GM12878 (cell line): ENCODE measurements at regions not wholly inside any gene's neighbourhood (a gene's known extent, or its start where the extent isn't known, plus 50 kb on each side); places are given as distances from the start of the nearest gene placed in this dataset.

Source experiments
- EP300 ChIP-seq, 2 experiments: fragments of 150-350 bp in 1 of 2; IDR thresholded peaks; 2 replicates each; pipeline ENCODE4 v1.6.1; 2011 to 2012; ENCODE audit warnings: low read depth in 2 of 2, low read length in 2 of 2, borderline replicate concordance in 1 of 2, improper control_type of control experiment in 1 of 2, inconsistent platforms in 1 of 2; ENCODE audit not compliant: control insufficient read depth in 1 of 2
- KDM1A ChIP-seq: fragments of 200-600 bp; sonication (generic); IDR thresholded peaks from 2 replicates; pipeline ENCODE4 v1.6.1; 2016; ENCODE audit warnings: borderline replicate concordance
- RAD51 ChIP-seq: fragments of 450-650 bp; IDR thresholded peaks from 2 replicates; pipeline ENCODE4 v1.6.1; 2016; ENCODE audit warnings: moderate library complexity, mild to moderate bottlenecking, inconsistent platforms
- STAT3 ChIP-seq: IDR thresholded peaks from 2 replicates; pipeline ENCODE4 v1.6.1; 2011; ENCODE audit warnings: low read depth, low read length, improper control_type of control experiment
- TCF7 ChIP-seq: IDR thresholded peaks from 2 replicates; pipeline ENCODE4 v1.6.1; 2014; ENCODE audit warnings: antibody characterized with exemption, borderline replicate concordance
- ZNF274 ChIP-seq: IDR thresholded peaks from one replicate; pipeline ENCODE4 v1.8.0; 2011; ENCODE audit not compliant: insufficient read length, insufficient read depth
- TF ChIP-seq, protein P1 (sequence below): IDR thresholded peaks from 2 replicates; pipeline ENCODE4 v1.6.1; 2011; ENCODE audit warnings: low read depth, low read length, improper control_type of control experiment, borderline replicate concordance
- TF ChIP-seq, protein P2 (sequence below), 3 experiments: IDR thresholded peaks in 2 of 3; conservative IDR thresholded peaks in 1 of 3; 2 replicates each; pipeline ENCODE4 v1.5.1; 2011; ENCODE audit warnings: low read depth in 3 of 3, low read length in 3 of 3, mild to moderate bottlenecking in 3 of 3, control low read depth in 2 of 3, moderate library complexity in 2 of 3, inconsistent platforms in 1 of 3, mixed read lengths in 1 of 3; ENCODE audit not compliant: control insufficient read depth in 2 of 3, insufficient read depth in 1 of 3; ENCODE audit errors: extremely low read depth in 1 of 3
- TF ChIP-seq, protein P3 (sequence below): fragments of 450-650 bp; IDR thresholded peaks from 2 replicates; pipeline ENCODE4 v1.6.1; 2017; ENCODE audit warnings: mild to moderate bottlenecking, moderate library complexity

DNA sequence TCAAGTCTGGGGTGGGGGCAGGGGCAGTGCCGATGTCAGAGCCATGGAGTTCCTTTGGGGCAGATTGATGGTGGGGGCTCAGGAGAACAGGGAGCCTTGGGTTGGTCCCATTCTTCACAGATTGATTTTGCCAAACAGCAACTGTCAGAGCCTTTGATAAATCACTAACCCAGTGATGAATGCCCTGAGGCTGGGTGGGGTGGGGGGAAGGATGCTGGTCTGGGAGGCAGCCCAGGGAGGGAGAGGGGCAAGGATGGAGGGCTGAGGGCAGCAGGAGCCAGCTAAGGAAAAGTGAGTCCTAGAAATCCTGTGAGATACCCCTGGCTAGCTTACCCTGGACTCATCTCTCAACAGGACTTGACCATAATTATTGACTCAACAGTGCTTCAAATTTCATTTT, 60.1 kb upstream of the ARAP3 start:
- TF ChIP-seq, protein P1, sequence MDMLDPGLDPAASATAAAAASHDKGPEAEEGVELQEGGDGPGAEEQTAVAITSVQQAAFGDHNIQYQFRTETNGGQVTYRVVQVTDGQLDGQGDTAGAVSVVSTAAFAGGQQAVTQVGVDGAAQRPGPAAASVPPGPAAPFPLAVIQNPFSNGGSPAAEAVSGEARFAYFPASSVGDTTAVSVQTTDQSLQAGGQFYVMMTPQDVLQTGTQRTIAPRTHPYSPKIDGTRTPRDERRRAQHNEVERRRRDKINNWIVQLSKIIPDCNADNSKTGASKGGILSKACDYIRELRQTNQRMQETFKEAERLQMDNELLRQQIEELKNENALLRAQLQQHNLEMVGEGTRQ, result no peak
- TF ChIP-seq, protein P2, sequence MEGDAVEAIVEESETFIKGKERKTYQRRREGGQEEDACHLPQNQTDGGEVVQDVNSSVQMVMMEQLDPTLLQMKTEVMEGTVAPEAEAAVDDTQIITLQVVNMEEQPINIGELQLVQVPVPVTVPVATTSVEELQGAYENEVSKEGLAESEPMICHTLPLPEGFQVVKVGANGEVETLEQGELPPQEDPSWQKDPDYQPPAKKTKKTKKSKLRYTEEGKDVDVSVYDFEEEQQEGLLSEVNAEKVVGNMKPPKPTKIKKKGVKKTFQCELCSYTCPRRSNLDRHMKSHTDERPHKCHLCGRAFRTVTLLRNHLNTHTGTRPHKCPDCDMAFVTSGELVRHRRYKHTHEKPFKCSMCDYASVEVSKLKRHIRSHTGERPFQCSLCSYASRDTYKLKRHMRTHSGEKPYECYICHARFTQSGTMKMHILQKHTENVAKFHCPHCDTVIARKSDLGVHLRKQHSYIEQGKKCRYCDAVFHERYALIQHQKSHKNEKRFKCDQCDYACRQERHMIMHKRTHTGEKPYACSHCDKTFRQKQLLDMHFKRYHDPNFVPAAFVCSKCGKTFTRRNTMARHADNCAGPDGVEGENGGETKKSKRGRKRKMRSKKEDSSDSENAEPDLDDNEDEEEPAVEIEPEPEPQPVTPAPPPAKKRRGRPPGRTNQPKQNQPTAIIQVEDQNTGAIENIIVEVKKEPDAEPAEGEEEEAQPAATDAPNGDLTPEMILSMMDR (IDR thresholded peaks at IDR 0.05 in 2 of 3, conservative IDR thresholded peaks at IDR 0.05 in 1 of 3; ENCODE audit: control insufficient read depth in 2 of 3, extremely low read depth in 1 of 3, insufficient read depth in 1 of 3, low read depth in 3 of 3, low read length in 3 of 3), result no peak
- TF ChIP-seq EP300 (IDR thresholded peaks at IDR 0.05; ENCODE audit: borderline replicate concordance in 1 of 2, control insufficient read depth in 1 of 2, low read depth in 2 of 2, low read length in 2 of 2), result no peak
- TF ChIP-seq TCF7, result no peak
- no peak for TF ChIP-seq KDM1A
- no peak for TF ChIP-seq STAT3
- TF ChIP-seq RAD51, result no peak
- TF ChIP-seq, protein P3, sequence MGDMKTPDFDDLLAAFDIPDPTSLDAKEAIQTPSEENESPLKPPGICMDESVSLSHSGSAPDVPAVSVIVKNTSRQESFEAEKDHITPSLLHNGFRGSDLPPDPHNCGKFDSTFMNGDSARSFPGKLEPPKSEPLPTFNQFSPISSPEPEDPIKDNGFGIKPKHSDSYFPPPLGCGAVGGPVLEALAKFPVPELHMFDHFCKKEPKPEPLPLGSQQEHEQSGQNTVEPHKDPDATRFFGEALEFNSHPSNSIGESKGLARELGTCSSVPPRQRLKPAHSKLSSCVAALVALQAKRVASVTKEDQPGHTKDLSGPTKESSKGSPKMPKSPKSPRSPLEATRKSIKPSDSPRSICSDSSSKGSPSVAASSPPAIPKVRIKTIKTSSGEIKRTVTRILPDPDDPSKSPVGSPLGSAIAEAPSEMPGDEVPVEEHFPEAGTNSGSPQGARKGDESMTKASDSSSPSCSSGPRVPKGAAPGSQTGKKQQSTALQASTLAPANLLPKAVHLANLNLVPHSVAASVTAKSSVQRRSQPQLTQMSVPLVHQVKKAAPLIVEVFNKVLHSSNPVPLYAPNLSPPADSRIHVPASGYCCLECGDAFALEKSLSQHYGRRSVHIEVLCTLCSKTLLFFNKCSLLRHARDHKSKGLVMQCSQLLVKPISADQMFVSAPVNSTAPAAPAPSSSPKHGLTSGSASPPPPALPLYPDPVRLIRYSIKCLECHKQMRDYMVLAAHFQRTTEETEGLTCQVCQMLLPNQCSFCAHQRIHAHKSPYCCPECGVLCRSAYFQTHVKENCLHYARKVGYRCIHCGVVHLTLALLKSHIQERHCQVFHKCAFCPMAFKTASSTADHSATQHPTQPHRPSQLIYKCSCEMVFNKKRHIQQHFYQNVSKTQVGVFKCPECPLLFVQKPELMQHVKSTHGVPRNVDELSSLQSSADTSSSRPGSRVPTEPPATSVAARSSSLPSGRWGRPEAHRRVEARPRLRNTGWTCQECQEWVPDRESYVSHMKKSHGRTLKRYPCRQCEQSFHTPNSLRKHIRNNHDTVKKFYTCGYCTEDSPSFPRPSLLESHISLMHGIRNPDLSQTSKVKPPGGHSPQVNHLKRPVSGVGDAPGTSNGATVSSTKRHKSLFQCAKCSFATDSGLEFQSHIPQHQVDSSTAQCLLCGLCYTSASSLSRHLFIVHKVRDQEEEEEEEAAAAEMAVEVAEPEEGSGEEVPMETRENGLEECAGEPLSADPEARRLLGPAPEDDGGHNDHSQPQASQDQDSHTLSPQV, result no peak
- no peak for TF ChIP-seq ZNF274
